ENCODE measurements at regions not wholly inside any gene's neighbourhood (a gene's known extent, or its start where the extent isn't known, plus 50 kb on each side); places are given as distances from the start of the nearest gene placed in this dataset.

DNA sequence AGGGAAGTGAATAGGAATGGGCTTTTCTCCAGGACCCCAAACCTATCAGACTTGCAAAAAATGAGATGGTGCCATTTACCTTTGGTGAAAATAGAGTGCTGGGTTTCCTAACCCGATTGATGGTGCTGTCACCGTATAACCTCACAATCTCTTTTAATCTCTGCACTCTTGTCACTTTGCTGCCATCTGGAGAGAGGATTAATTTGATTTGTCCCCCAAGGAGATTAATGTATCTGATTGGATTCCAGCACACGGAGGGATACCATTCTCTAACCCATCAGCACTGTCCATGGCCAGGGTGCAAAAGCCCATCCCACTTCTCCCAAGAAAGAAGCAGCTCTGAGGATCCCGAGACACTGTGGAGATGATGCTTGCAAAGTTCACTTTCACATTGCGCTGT is 86.3 kb upstream of the NFE2L3 start:
- peaks cover 3% of the 10 kb centered on the region; the same call in 1 of the 2 replicates for H3K27me3 ChIP-seq (ENCODE audit: low read depth, low read length)

DNA sequence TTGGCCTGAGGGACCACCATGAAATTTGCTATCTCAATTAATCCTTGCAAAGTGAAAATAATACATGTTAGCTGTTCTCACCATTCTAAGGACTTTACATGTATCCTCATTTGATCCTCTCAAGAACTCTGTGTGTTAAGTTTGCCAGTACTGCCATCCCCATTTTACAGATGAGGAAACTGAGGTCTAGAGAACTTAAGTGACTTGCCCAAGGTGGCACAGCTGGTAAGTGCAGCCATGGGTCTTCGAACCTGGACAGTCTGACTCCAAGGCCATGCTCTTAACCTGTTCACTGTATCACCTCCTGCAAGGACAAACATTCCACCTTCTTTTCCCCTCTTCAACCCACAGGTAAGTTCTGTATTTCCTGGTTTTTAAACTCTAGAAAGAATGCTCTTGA is 85.3 kb upstream of the NFE2L3 start:
- H4K20me1 ChIP-seq (ENCODE audit: insufficient read depth, low read length): no peaks in the 10 kb centered on the region
- no peaks in the 10 kb centered on the region for H3K79me2 ChIP-seq (ENCODE audit: low read length)
- H3K27me3 ChIP-seq (ENCODE audit: low read depth, low read length): no peaks in the 10 kb centered on the region
- TF ChIP-seq, protein P1, sequence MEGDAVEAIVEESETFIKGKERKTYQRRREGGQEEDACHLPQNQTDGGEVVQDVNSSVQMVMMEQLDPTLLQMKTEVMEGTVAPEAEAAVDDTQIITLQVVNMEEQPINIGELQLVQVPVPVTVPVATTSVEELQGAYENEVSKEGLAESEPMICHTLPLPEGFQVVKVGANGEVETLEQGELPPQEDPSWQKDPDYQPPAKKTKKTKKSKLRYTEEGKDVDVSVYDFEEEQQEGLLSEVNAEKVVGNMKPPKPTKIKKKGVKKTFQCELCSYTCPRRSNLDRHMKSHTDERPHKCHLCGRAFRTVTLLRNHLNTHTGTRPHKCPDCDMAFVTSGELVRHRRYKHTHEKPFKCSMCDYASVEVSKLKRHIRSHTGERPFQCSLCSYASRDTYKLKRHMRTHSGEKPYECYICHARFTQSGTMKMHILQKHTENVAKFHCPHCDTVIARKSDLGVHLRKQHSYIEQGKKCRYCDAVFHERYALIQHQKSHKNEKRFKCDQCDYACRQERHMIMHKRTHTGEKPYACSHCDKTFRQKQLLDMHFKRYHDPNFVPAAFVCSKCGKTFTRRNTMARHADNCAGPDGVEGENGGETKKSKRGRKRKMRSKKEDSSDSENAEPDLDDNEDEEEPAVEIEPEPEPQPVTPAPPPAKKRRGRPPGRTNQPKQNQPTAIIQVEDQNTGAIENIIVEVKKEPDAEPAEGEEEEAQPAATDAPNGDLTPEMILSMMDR (IDR thresholded peaks at IDR 0.05; ENCODE audit: low read depth, low read length): no peak
- no peak for TF ChIP-seq EZH2phosphoT487 (IDR thresholded peaks at IDR 0.05; ENCODE audit: low read depth)
- H3K4me2 ChIP-seq (ENCODE audit: low read length): no peak overlapping the region
- H3K4me1 ChIP-seq (ENCODE audit: low read length): peaks cover 7% of the 10 kb centered on the region; the same call in 1 of the 2 replicates
- H2AFZ ChIP-seq (ENCODE audit: low read depth, low read length): no peak overlapping the region
- H3K9ac ChIP-seq (ENCODE audit: low read length): no peak overlapping the region
- no peak overlapping the region for H3K27ac ChIP-seq (ENCODE audit: low read length)
- H3K36me3 ChIP-seq (replicated peaks; ENCODE audit: low read depth, low read length): no peaks in the 10 kb centered on the region
- no peaks in the 10 kb centered on the region for H3K9me3 ChIP-seq (ENCODE audit: insufficient read depth, low read length)
- no peak overlapping the region for H3K4me3 ChIP-seq (ENCODE audit: low read length)

More for the DNA sequence above, 86.3 kb upstream of the NFE2L3 start:
- Histone ChIP-seq H2AFZ (ENCODE audit: low read depth, low read length) (no peak overlapping the region), H3K4me2 (ENCODE audit: low read length) (no peak overlapping the region), H3K9ac (ENCODE audit: low read length) (no peak overlapping the region), H3K4me1 (ENCODE audit: low read length) (peaks cover 7% of the 10 kb centered on the region; the same call in 1 of the 2 replicates), H3K4me3 (ENCODE audit: low read length) (no peak overlapping the region), H3K79me2 (ENCODE audit: low read length) (no peaks in the 10 kb centered on the region), H4K20me1 (ENCODE audit: insufficient read depth, low read length) (no peaks in the 10 kb centered on the region), H3K9me3 (ENCODE audit: insufficient read depth, low read length) (no peaks in the 10 kb centered on the region), H3K27ac (ENCODE audit: low read length) (no peak overlapping the region), H3K36me3 (replicated peaks; ENCODE audit: low read depth, low read length) (no peaks in the 10 kb centered on the region)
- TF ChIP-seq EZH2phosphoT487 (IDR thresholded peaks at IDR 0.05; ENCODE audit: low read depth): no peak
- TF ChIP-seq, protein P1 (IDR thresholded peaks at IDR 0.05; ENCODE audit: low read depth, low read length): no peak

DNA sequence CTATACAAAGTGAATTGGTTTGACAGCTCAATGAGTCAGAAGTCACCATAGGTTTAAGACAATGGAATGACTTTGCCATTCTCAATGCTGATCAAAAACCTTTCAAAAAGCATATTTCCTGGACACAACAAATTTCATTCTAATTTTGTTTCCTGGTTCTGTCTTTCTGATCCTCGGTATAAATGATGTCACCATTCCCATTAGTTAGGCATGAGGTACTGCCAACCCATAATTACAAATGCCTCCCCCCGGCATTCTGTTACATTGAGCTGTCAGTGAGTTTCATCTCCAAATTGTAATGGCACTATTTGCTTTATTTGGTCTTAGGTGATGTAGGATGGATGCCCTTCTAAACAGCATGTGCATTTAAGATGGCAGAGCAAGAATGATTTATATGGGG is 81.7 kb upstream of the NFE2L3 start:
- Histone ChIP-seq H3K27ac (ENCODE audit: low read length) (no peak overlapping the region), H2AFZ (ENCODE audit: low read depth, low read length) (no peak overlapping the region), H3K4me1 (ENCODE audit: low read length) (no peaks in the 10 kb centered on the region), H3K79me2 (ENCODE audit: low read length) (no peaks in the 10 kb centered on the region), H3K9ac (ENCODE audit: low read length) (no peak overlapping the region), H4K20me1 (ENCODE audit: insufficient read depth, low read length) (no peaks in the 10 kb centered on the region), H3K4me2 (ENCODE audit: low read length) (no peak overlapping the region), H3K4me3 (ENCODE audit: low read length) (no peak overlapping the region), H3K9me3 (ENCODE audit: insufficient read depth, low read length) (no peaks in the 10 kb centered on the region), H3K36me3 (replicated peaks; ENCODE audit: low read depth, low read length) (no peaks in the 10 kb centered on the region), H3K27me3 (ENCODE audit: low read depth, low read length) (no peaks in the 10 kb centered on the region)
- TF ChIP-seq, protein P1 (IDR thresholded peaks at IDR 0.05; ENCODE audit: low read depth, low read length): no peak
- TF ChIP-seq EZH2phosphoT487 (IDR thresholded peaks at IDR 0.05; ENCODE audit: low read depth): no peak

DNA sequence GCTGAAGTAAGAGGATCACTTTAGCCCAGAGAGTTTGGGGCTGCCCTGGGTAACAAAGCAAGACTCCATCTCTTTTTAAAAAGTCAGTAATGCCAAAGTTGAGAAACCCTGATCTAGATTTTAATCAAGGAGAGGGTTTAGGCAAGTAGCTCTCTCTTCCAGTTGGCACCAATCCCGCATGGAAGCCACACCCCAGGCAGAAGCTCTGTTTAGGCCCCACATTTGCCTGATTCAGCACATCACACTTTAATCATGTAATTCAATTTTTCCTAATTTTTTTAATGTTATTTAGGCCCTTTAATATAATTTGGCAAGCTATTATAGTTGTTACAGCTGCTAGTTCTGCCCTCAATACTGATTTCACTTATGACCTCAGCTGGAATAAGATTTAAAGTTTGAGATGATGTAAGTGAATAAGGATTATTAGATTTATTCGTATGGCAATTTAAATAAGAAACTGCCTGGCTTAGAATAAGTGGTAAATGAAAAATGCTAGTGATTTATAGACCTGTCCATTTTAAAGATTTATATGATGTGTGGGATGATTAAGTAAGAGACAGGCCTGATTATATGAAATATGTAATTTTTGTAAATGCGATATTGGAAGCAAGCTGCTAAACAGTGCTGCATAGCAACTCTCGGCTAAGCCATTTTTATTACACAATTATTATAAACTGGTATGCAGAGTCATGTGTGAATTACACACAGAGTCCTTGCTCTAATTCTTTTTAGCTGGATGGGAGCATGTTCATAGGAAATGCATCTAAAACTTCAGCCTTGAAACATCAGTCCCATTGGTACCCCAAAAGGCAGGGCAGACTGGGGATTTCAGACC is 80.2 kb upstream of the NFE2L3 start:
- Histone ChIP-seq H3K27ac (ENCODE audit: low read length) (no peak overlapping the region), H3K36me3 (replicated peaks; ENCODE audit: low read depth, low read length) (no peaks in the 10 kb centered on the region), H3K4me2 (ENCODE audit: low read length) (no peak overlapping the region), H4K20me1 (ENCODE audit: insufficient read depth, low read length) (no peaks in the 10 kb centered on the region), H2AFZ (ENCODE audit: low read depth, low read length) (no peak overlapping the region), H3K9me3 (ENCODE audit: insufficient read depth, low read length) (no peaks in the 10 kb centered on the region), H3K4me1 (ENCODE audit: low read length) (no peaks in the 10 kb centered on the region), H3K79me2 (ENCODE audit: low read length) (no peaks in the 10 kb centered on the region), H3K4me3 (ENCODE audit: low read length) (no peak overlapping the region), H3K9ac (ENCODE audit: low read length) (no peak overlapping the region), H3K27me3 (ENCODE audit: low read depth, low read length) (0 out of 2 replicates have a peak, but pooled peaks cover 7% of the 10 kb centered on the region)
- TF ChIP-seq EZH2phosphoT487 (IDR thresholded peaks at IDR 0.05; ENCODE audit: low read depth): no peak
- TF ChIP-seq, protein P1 (IDR thresholded peaks at IDR 0.05; ENCODE audit: low read depth, low read length): no peak

Measured in OCI-LY3 (cell line).